Globus pallidus (tissue), 1 donor: ENCODE measurements at regions not wholly inside any gene's neighbourhood (a gene's known extent, or its start where the extent isn't known, plus 50 kb on each side); places are given as distances from the start of the nearest gene placed in this dataset.
"Not testable (repeated sequence)": the region's sequence is repeated elsewhere in the genome, so short reads cannot be mapped to it uniquely, and the experiment has no call there.

Source experiments
- DNase-seq: peaks from one replicate; pipeline ENCODE4 v3.0.0-alpha.2; 2015; ENCODE audit warnings: low spot score

DNA sequence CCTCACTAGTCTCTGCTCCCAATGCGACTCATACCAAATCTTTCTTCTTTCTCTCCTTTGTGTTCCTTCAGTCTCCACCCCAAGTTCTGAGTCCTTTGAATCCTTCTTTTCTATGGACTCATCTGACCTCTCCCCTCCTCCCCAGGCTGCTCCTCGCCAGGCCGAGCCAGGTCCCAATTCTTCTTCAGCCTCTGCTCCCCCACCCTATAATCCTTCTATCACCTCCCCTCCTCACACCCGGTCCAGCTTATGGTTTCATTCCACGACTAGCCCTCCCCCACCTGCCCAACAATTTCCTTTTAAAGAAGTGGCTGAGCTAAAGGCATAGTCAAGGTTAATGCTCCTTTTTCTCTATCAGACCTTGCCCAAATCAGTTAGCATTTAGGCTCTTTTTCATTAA is 518.5 kb downstream of the MATN1 start:
- not testable (repeated sequence) for DNase-seq

DNA sequence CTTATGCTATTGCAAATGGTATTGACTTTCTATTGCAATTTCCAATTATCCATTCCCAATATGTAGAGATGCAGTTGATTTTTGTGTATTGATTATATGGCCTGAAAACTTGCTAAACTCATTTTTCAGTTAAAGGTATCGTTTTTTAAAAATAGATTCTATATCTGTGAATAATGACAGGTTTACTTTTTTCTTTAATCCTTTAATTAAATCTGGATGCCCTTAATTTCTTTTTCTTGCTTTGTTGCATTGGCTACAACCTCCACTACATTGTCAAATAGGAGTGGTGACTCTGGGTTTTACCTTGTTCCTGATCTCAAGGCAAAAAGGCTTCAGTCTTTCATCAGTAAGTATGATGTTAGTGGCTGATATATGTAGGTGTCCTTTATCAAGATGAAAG is 522.4 kb downstream of the MATN1 start:
- no peak for DNase-seq

DNA sequence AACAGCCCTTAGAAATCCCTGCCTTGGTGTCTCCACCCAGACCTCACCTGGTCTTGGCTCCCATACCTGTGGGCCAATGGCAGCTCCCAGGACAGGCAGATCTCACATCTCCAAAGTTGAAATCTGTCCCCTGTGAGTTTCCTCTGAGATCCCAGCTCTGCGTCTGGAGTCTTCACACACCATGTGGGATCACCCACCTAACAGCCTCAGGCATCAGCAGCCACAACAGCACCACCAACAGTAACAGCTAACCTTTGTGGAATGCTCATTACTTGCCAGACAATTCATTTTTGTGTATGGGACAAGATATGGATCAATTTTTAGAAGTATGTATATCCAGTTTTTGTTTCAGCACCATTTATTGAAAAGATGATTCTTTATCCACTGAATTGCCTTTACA is 523.2 kb downstream of the MATN1 start:
- no peak for DNase-seq

DNA sequence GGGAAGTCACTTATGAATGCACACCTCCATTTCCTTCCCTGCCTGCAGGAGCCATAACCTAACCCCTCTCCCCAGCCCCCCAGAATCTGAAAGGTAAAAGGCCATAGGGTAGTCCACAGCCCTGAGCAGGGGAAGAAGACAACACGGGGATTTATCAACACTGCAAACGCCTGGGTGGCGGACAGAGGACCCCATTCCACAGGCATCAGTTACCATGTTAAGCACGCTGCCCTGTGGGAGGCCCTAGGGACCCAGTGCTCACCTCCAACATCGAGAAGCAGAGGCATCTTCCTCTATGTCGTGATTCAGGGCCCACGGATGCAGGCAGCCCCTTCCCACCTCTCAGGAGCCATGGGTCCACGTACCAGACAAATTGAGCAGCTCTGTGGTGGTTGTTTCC is 523.8 kb downstream of the MATN1 start:
- no peak for DNase-seq

DNA sequence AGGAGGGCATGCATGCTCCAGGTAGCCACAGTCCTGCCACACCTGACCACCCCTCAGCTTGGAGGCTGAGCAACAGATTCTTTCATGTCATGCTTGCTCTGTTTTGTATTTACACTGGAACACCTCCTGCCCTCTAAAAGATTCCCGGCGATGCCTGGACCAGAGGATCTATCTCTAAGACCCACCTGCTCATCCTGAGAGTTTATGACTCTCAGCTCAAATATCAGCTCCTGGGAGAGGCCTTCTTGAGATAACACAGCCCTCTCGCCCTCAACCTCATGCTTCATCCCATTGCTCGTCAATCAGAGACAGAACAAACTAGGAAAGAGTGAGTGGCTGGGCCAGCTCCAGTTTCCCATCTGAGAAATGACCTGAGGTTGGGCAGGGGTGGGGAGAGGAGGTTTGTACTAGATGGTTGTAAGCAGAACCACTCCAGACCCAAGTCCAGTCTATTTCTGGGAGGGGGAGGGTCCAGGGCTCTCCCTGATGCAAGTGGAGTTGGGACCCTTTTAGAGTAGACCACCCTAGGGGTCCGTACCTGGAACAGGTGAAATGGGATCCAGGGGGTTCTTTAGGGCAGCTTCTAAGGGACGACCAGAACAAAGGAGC is 524.5 kb downstream of the MATN1 start:
- no peak for DNase-seq

DNA sequence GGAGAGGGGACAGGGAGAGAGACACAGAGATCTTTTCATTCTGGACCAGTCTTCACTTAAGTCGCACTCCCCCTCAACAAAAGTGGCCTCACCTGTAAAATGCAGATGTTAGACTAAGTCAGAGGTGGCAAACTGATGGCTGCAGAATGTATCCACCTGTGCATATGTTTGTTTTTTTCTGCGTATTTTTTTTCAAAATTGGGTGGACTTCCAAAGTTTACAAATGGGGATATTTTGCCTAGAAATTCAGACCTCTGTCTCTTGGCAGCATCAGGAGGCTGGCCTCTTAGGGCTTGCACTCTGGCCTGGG is 525.0 kb downstream of the MATN1 start:
- DNase-seq, result no peak

DNA sequence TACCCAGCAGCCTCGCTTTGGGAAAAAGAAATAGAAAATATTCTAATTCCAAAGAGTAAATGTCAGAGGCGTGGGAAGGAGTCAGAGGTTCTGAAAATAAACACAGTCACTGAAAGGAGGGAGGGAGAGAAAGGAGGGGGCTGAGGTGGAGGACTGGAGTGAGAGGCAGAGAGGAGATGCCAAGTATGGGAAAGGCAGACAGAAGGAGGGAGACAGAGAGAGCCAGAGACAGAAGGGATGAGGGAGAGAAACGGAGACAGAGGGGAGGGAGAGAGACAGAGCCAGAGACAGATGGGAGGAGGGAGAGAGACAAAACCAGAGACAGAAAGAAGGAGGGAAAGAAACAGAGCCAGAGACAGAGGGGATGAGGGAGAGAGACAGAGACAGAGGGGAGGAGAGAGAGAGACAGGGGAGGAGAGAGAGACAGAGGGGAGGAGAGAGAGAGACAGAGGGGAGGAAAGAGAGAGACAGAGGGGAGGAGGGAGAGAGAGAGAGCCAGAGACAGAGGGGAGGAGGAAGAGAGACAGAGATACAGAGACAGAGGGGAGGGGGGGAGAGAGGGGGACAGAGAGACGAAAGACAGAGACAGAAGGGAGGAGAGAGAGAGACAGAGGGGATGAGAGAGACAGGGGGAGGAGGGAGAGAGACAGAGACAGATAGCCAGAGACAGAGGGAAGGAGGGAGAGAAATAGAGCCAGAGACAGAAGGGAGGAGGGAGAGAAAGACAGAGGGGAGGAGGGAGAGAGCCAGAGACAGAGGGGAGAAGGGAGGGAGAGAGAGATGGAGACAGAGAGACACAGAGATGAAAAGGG is 525.5 kb downstream of the MATN1 start:
- DNase-seq, result no peak

DNA sequence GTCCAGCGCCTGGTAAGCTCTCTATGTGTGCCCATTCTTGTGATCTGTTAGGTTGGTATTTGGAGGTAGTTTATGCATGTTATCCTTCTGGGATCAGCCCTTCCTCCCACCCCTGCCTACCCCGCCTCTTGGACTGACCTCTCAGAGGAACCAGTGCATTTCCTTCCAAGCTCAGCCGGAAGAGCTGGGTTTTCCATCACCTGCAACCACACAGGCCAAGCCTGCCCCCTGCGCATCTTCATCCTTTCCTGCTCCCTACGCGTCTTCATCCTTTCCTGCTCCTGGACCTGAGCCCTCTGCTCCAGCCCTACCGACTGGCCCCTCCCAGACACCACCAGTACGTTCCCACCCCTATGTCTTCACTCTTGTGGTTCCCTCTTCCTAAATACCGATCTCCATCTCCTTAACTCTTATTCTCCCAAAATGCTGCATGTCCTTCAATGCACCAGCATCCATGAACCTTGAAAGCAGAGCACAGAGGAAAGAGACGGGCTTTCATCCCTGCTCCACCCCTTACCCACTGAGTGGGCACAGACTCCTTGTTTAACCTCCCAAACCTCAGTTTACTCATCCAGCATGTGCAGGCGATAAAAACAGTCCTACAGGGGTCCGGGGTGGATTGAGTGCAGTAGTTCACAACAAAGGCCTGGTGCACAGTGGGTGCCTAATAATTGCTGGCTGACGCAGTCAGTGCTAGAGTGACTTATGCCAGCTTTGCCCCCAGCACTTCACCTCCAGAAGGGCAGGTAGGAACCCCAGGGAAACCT is 526.3 kb downstream of the MATN1 start:
- no peak for DNase-seq

DNA sequence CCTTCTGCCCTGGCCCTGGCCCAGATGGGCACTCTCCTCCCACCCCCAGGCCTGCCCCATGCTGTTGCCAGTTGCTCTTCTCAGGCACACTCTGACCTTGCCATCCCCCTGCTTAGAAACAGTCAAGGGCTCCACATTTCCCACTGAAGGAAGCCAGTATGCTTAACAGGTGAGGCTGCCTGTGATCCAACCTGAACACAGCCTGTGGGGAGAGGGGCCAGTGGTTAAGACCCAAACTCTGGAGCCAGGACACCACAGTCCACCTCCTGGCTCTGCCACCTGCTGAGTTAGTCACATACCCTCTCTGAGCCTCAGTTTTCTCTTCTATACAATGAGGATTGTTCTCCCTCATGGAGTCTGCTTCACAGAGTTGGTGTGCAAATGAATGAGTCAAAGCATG is 526.9 kb downstream of the MATN1 start:
- DNase-seq, result no peak

DNA sequence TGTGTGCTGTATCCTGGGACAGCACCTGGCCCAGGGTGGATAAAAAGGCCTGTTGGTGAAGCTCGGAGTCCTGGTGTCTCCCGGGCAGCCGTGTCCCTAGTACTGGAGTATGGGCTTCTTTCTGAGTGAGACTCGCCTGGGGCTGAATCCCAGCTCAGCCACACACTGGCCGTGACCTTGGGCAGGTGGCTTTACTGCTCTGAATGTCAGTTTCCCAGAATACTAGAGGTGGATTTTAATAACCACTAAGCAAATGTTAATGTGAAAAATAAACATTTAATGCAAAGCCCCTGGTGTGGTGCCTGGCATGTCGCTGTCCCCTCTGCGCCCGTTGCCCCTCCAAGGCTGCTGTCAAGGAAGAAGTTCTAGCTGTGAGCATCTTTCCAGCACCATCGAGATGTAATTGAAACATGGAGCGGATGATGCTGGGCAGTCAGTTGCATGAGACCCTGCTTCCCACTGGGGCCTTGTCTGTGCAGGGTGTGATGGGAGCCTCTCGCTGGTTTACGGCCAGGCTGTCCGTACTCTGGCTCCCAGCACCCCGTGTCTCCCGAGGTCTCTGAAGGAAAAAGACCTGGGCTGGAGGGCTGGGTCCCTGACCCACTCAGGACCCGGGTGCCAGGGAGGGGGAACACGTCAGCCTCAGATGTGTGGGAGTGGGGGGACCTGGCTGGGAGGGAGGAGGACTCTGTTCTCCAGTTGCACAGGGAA is 527.8 kb downstream of the MATN1 start:
- DNase-seq, result no peak

DNA sequence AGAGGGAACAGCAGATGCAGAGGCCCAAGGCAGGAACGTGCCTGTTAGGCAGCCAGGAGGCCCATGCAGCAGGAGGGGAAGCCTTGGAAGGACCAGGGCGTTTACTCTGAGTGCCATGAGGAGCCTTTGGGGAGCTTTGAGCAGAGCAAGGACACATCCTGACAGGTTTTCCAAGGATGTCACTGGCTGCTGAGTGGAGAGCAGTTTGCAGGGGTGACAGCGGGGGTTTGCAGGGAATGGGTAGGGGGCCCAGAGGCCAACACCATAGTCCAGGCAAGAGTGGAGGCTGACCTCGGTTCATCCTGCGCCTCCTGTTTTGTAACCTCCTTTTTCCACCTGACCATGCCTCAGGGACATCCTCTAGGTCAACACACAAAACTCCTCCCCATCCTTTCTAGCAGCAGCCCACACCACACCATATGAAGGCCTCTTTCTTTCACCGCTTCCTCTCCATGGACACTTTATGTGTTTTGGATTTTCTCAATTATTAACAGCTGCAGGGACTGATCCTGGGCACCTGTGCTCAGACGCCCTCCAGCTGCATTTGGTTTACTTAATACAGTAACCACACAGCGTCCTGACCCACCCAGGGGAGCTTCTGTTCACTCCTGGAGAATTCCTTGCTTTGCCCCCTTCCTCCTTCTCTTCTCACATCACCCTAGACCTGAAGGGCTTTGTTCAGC is 528.5 kb downstream of the MATN1 start:
- DNase-seq, result no peak

DNA sequence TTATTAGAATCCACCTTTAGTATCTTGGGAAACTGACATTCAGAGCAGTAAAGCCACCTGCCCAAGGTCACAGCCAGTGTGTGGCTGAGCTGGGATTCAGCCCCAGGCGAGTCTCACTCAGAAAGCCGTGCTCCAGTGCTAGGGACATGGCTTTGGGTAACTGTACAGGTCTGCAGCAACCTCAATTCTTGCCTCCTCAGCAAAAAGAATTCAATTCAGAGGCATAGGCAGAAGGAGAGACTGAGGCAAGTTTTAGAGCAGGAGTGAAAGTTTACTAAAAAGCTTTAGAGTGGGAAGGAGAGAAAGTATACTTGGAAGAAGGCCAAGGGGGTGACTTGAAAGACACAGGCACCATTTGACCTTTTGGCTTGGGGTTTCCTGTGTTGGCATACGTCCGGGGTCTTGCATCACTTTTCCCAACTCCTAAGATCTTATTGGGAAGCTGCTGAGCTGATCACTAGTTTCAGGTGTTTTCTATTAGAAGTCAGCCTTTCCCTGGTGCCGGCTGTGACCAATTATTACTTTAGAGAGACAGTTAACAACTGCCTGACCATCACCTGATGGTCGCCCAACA is 529.3 kb downstream of the MATN1 start:
- DNase-seq, result no peak

DNA sequence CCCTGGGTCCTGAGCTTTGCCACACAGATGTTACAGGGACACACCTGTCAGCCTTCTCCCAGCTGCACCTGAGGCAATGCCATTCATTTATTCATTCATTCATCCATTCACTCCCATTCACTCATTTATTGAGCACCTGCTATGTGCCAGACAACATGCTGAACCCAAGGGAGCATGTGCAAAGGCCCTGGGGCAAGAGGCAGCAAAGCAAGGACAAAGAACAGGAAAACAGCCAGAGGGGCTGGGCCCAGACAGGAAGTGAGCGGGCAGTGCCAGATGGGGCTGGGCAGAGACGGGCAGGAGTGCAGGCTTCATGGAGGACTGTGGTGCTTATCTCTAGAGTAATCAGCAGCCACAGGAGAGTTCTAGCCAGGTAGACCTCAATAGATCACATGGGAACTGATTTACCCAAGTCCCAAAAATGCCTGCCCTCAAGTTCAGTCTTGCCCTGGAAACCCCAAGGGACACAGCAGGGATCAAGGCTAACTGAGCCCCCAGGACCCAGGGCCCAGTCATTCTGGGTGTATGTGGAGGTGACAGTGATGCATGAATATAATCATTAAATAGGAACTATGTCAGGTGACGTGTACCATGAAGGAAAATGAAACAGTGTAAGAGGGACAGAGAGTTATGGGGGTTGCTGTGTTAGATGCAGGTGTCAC is 530.3 kb downstream of the MATN1 start:
- no peak for DNase-seq

DNA sequence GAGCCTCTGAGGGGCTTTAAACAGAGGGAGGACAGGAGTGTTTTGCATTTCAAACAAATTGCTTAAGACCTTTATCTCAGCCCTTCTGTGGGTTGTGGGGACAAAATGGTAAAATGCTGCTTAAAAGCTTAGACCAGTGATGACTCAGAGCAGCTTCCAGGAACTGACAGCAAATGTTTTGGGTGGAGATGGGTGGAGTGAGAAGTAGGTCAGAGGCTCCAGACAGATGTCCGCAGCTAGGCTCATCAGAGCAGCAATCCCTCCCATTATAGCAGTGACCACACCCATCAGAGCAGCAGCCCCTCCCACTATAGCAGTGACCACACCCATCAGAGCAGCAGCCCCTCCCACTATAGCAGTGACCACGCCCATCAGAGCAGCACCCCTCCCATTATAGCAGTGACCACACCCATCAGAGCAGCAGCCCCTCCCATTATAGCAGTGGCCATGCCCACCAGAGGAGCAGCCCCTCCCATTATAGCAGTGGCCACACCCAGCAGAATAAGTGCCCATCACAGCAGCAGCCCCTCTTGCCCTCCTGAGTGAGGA is 532.2 kb downstream of the MATN1 start:
- no peak for DNase-seq

DNA sequence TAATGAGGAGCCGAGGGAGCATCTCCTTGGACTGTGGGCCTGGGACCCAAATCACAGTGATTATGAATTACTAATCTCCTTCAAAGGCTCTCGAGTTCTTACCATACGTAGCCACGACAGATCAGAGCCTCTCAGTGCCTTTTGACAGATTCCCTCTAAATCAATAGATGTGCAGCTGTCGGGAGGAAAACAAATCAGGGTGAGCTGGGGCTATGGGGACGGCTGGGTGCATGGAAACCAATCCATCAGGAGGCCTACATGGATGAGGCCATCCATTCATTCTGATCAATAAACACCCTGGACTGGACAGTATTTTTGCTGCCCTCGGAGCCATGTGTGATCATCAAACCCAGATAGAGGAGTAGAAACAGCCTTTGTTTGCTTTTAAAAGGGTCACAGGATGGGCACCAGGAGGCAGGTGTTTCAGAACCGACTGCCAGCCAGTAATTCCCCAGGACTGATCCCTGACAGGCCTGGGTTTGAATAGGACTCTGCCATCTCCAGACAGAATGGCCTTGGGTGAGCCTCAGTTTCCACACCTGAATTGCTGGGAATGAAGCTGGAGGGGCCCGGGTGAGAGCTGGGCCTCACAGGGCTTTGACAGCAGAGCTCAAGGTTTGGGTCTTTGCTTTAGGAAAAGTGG is 532.8 kb downstream of the MATN1 start:
- DNase-seq, result no peak

DNA sequence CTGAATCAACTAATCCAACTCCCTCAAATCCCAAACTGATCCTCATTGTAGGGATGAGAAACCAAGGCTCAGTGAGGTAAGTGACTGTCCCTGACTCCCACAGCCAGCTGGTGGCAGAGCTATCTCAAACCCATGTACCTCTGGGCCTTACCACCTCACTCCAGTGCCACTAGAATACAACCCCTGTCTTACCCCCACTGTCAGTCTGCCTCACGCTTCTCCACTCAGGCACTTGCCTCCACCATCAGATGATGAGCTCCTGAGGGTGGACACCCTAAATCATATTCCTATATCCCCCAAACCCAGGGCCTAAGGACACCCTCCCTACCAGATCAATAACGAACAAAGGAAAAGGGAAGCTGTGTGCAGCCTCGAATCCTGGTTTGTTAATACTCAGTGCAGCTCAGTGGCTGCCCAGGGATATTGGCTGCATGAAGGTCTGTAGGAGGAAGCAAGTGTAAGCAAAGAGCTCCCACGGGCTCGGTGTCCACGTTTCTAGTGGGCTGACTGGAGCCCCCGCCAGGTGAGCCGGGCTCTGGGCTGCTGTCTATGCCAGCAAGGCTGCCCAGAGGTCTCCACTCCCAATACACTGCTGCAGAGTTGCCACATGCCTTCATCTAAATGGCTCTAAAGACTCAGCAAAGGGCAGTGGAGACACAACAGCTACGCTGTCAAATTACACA is 533.4 kb downstream of the MATN1 start:
- no peak for DNase-seq

DNA sequence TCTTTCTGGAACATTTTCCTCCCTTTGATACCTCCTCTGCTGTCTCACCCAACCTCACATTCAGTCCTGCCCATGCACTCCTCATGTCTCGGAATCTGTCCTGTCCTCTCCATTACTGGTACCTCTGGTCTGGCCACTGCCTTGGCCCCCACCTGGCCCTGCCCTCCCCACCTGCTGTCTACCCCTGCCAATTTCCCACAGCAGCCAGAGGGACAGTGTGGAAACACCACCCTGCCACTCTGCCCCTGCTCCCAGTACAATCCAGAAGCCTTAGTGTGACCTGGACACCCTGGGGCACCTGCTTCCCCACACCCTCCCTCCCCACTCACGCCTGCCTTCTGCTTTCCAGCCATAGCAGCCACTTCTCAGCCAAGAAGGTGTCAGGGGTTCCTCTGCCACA is 534.4 kb downstream of the MATN1 start:
- DNase-seq, result no peak

DNA sequence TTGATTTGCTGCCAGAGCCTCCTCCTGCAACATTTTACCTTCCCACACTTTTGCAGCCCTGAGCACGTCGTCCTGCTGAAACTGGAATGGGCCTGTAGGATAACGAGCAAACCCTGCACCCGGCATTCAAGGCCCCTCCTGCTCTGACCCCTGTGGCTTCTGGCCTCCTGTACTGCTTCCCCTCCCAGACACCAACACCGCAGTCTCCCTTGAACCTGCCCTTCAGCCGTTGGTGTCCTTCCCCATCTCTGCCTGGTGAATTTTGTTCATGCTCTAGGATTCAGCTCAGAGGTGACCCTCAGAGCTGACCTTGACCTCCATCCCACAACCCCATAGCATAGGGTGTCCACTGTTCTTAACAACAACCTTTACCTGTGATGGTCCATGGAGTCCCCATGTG is 535.1 kb downstream of the MATN1 start:
- no peak for DNase-seq

DNA sequence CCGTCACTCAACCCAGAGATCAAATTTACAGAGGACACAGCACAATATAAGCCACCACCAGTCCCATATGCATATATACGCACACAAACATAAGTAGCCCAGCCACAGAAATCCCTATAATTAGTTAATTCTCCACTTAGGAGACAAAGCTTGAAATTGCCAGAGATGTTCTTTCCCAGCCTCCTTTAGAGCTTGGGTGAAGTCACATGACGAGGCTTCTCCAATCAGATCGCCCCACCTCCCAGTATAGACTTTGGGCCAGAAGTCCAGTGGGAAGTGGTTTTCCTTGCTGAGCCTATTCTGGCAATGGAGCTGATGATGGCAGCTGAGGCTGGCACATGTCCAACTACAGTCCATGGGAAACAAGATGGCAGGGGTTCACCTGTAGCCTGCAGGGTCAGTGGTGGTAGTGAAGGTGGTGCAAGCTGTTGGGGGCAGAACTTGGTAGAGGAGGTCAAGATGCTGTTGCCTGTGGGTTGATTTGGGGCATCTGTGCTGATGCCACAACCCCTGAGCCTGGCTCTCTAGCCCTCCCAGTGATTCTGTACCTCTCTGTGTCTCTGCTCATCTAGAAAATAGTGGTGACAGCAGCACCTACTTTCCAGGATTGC is 535.9 kb downstream of the MATN1 start:
- DNase-seq, result no peak
